ENCODE measurements at regions not wholly inside any gene's neighbourhood (a gene's known extent, or its start where the extent isn't known, plus 50 kb on each side); places are given as distances from the start of the nearest gene placed in this dataset.

GRCh38 chr3:87082796-87083440 lies 92.0 kb upstream of the VGLL3 start:
- Histone ChIP-seq H3K27me3 (ENCODE audit: control insufficient read depth in 1 of 2, insufficient read depth in 2 of 2, low read length in 2 of 2) (no peaks in the 10 kb centered on the region), H2AFZ (ENCODE audit: low read length) (no peak overlapping the region), H3K79me2 (ENCODE audit: insufficient read depth, low read length) (no peaks in the 10 kb centered on the region), H3K4me2 (ENCODE audit: low read depth, low read length) (no peak overlapping the region), H4K20me1 (ENCODE audit: insufficient read depth, low read length) (no peaks in the 10 kb centered on the region), H3K9me3 (ENCODE audit: low read length) (no peaks in the 10 kb centered on the region), H3K27ac (ENCODE audit: extremely low read length, insufficient read depth, low read length) (no peak overlapping the region), H3K9ac (ENCODE audit: insufficient read depth, low read depth, low read length) (no peak overlapping the region), H3K4me1 (ENCODE audit: insufficient read depth, low read length) (no peaks in the 10 kb centered on the region), H3K4me3 (replicated peaks in 1 of 3; ENCODE audit: insufficient read depth in 1 of 3, low read depth in 2 of 3, low read length in 3 of 3) (no peak overlapping the region), H3K36me3 (replicated peaks in 1 of 2; ENCODE audit: control insufficient read depth in 1 of 2, insufficient read depth in 2 of 2, low read length in 2 of 2) (no peaks in the 10 kb centered on the region)
- no TSS peak for BruUV-seq (replicated peaks)
- WGBS (ENCODE audit: low lambda C conversion rate), result 0% methylated on average over 4 of the region's 6 CpGs
- DNase-seq (ENCODE audit: low spot score) (peak; percentile 34), FAIRE-seq (peak; percentile 49), ATAC-seq (peak; percentile 90)
- POLR2A ChIA-PET, result no interaction called here
- intact Hi-C loops (cut with micrococcal nuclease; ENCODE audit: unreplicated experiment), result loop anchor here (1.0 kb wide), 3 partner anchors 76 to 309 kb away; no protein-coding TSS in a partner anchor
- in situ Hi-C loops (cut with HindIII; ENCODE audit: extremely low pct_ligation_motif_present, low pct_unique_long_range_greater_than_20kb), result loop anchor here (5.0 kb wide), 1 partner anchor 311 kb away; no protein-coding TSS in a partner anchor
- CTCF ChIA-PET (ENCODE audit: low intra/inter-chr PET ratio, low total read pairs), result interaction anchor here (1.1 to 1.9 kb wide), 4 partner anchors 76 to 381 kb away, joined by 4 to 12 read pairs (median 8); no protein-coding TSS in a partner anchor
- TF ChIP-seq SMC3 (IDR thresholded peaks at IDR 0.05; ENCODE audit: low read length) (peak; percentile 53; the same call in 1 of the 2 replicates), PREB (CRISPR knock-in tag; IDR thresholded peaks at IDR 0.05) (no peak), KLF11 (CRISPR knock-in tag; IDR thresholded peaks at IDR 0.05) (no peak), ZSCAN12 (CRISPR knock-in tag; IDR thresholded peaks at IDR 0.05) (no peak), FOXM1 (CRISPR knock-in tag; IDR thresholded peaks at IDR 0.05) (no peak), ZFP37 (CRISPR knock-in tag; IDR thresholded peaks at IDR 0.05; ENCODE audit: borderline replicate concordance) (no peak), RORA (CRISPR knock-in tag; IDR thresholded peaks at IDR 0.05) (no peak), DNMT3B (CRISPR knock-in tag; conservative IDR thresholded peaks at IDR 0.05) (no peak), ZNF343 (CRISPR knock-in tag; IDR thresholded peaks at IDR 0.05) (no peak), STAG1 (CRISPR knock-in tag; IDR thresholded peaks at IDR 0.05) (peak; percentile 66), BRD4 (CRISPR knock-in tag; IDR thresholded peaks at IDR 0.05) (no peak), MXD4 (CRISPR knock-in tag; IDR thresholded peaks at IDR 0.05) (no peak), ZNF530 (CRISPR knock-in tag; IDR thresholded peaks at IDR 0.05; ENCODE audit: low read depth) (no peak), RERE (CRISPR knock-in tag; IDR thresholded peaks at IDR 0.05; ENCODE audit: low read depth) (no peak), ZNF484 (CRISPR knock-in tag; IDR thresholded peaks at IDR 0.05; ENCODE audit: borderline replicate concordance, low read depth) (no peak), TARDBP (CRISPR knock-in tag; IDR thresholded peaks at IDR 0.05) (no peak), ETV6 (CRISPR knock-in tag; conservative IDR thresholded peaks at IDR 0.05) (no peak), ATF3 (CRISPR knock-in tag; IDR thresholded peaks at IDR 0.05) (no peak), IRF2 (CRISPR knock-in tag; IDR thresholded peaks at IDR 0.05) (no peak), RAD21 (CRISPR knock-in tag; IDR thresholded peaks at IDR 0.05) (0 out of 2 replicates have a peak, but pooled peaks have one; percentile 12), SAFB2 (CRISPR knock-in tag; IDR thresholded peaks at IDR 0.05; ENCODE audit: borderline replicate concordance, low read depth) (no peak)
